Right lobe of liver (tissue), 4 donors: ENCODE measurements at regions not wholly inside any gene's neighbourhood (a gene's known extent, or its start where the extent isn't known, plus 50 kb on each side); places are given as distances from the start of the nearest gene placed in this dataset.

Experiments
- POLR2A ChIP-seq: fragments of 450-650 bp; IDR thresholded peaks from one replicate; pipeline ENCODE4 v1.6.1; 2017; ENCODE audit warnings: antibody characterized with exemption, mild to moderate bottlenecking
- TF ChIP-seq, protein P1 (sequence below), 4 donors: fragments of 200-600 bp in 3 of 4; fragments of 450-650 bp in 1 of 4; IDR thresholded peaks; one replicate each; pipeline versions ENCODE4 v1.5.1 to v1.8.0; 2016 to 2022; ENCODE audit warnings: antibody characterized with exemption in 4 of 4, mild to moderate bottlenecking in 2 of 4
- donor health status: DM: no; HTN: no; CAD: no.
- donor health status: DM: no; HTN: no; CAD: no.
- donor health status: DM: no; HTN: yes; CAD: no.

DNA sequence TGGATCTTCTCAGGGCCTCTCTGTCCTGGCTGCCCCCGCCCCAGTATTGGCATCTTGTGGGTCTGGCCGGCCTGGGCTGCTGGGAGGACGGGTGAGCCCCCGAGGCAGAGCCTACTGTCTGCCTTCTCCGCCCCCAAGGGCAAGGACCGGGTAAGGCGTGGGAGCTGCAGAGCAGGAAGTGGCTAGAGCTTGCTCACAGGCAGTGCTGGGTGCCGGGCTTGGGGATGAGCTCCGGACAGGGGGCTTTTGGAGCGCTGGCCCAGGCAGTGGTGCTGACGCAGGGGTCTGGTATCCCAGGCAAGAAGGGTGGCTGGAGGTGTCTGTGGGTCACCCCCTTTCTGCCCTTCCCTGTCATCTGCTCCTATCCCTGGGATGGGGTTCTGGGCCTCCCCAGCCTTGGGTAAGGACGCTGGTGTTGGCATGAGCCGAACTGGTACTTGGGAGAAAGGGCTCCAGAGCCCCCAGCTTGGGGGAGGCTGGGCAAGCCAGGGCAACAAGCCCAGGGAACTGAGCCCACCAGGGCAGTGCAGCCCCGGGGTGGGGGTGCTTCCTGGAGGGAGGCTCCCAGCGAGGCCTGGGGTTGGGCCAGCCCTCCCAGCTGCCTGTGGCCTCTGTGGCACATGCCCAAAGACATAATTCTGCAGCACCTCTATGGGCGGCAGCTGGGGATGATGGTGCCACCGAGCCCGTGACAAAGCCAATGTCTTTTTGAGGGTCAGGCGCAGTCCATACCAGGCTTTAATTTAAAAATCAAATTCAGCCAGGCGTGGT is 126.3 kb downstream of the KIF26A start:
- TF ChIP-seq, protein P1, sequence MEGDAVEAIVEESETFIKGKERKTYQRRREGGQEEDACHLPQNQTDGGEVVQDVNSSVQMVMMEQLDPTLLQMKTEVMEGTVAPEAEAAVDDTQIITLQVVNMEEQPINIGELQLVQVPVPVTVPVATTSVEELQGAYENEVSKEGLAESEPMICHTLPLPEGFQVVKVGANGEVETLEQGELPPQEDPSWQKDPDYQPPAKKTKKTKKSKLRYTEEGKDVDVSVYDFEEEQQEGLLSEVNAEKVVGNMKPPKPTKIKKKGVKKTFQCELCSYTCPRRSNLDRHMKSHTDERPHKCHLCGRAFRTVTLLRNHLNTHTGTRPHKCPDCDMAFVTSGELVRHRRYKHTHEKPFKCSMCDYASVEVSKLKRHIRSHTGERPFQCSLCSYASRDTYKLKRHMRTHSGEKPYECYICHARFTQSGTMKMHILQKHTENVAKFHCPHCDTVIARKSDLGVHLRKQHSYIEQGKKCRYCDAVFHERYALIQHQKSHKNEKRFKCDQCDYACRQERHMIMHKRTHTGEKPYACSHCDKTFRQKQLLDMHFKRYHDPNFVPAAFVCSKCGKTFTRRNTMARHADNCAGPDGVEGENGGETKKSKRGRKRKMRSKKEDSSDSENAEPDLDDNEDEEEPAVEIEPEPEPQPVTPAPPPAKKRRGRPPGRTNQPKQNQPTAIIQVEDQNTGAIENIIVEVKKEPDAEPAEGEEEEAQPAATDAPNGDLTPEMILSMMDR (IDR thresholded peaks at IDR 0.05), result no peak
- TF ChIP-seq POLR2A, result no peak
